ENCODE measurements at regions not wholly inside any gene's neighbourhood (a gene's known extent, or its start where the extent isn't known, plus 50 kb on each side); places are given as distances from the start of the nearest gene placed in this dataset.

- H3K9me3 ChIP-seq (ENCODE audit: control insufficient read depth, low read depth, low read length), result peaks cover 59% of the 10 kb centered on the region
Measured at GRCh38 chrX:145923376-145923775, 105.7 kb downstream of the SLITRK2 start.

More at GRCh38 chrX:145923376-145923775, 105.7 kb downstream of the SLITRK2 start:
- no peak overlapping the region for H3K23ac ChIP-seq (ENCODE audit: insufficient read length, low read depth, low read length)
- H3K4me2 ChIP-seq (ENCODE audit: insufficient read depth, insufficient read length, low read length), result no peak overlapping the region
- H3K4me1 ChIP-seq (ENCODE audit: insufficient read depth, low read length), result no peaks in the 10 kb centered on the region
- no peak overlapping the region for H3K9ac ChIP-seq (ENCODE audit: extremely low read depth, insufficient read length, low read length)
- H4K91ac ChIP-seq (ENCODE audit: insufficient read length, low read depth, low read length), result no peak overlapping the region
- no peak overlapping the region for H3K18ac ChIP-seq (ENCODE audit: insufficient read length, low read depth, low read length)
- H3K4me1 Mint-ChIP-seq, result no peaks in the 10 kb centered on the region
- H3K27ac ChIP-seq (ENCODE audit: insufficient read length, low read depth, low read length), result no peak overlapping the region
- H3K36me3 Mint-ChIP-seq (ENCODE audit: insufficient read depth in 1 of 3, low read depth in 3 of 3), result peaks cover 0 to 2% (median 0%) of the 10 kb centered on the region in 3 experiments; a peak in 1 of 7 replicates
- H3K4me3 Mint-ChIP-seq, result no peak overlapping the region
- H3K27ac Mint-ChIP-seq, result no peak overlapping the region
- H3K27me3 ChIP-seq (ENCODE audit: insufficient read depth, low read length), result no peaks in the 10 kb centered on the region
- H4K8ac ChIP-seq (replicated peaks; ENCODE audit: insufficient read length, low read depth, low read length), result no peak overlapping the region
- H2BK12ac ChIP-seq (ENCODE audit: insufficient read length, low read depth, low read length), result no peak overlapping the region
- no peak overlapping the region for H4K5ac ChIP-seq (ENCODE audit: insufficient read length, low read depth, low read length)
- H3K14ac ChIP-seq (ENCODE audit: insufficient read depth, low read length), result no peak overlapping the region
- no peak overlapping the region for H2AFZ ChIP-seq (ENCODE audit: low read length)
- no CpG with 5 or more reads among the region's 4 CpGs for WGBS (ENCODE audit: extremely low coverage, insufficient read length, low lambda C conversion rate)
- H2BK20ac ChIP-seq (ENCODE audit: low read depth, low read length, poor library complexity, severe bottlenecking), result no peak overlapping the region
- no peak overlapping the region for H2AK5ac ChIP-seq (ENCODE audit: insufficient read length, low read length)
- peak; percentile 49; the same call in 2 of the 3 replicates for TF ChIP-seq CTCF (conservative IDR thresholded peaks at IDR 0.05)
- no peaks in the 10 kb centered on the region for H3K79me1 ChIP-seq (ENCODE audit: insufficient read depth, low read depth, low read length, poor library complexity, severe bottlenecking)
- no peak overlapping the region for H3T11ph ChIP-seq (ENCODE audit: low read length)
- no peaks in the 10 kb centered on the region for H3K23me2 ChIP-seq (ENCODE audit: insufficient read length, low read depth, low read length, poor library complexity, severe bottlenecking)
- H3K79me2 ChIP-seq (ENCODE audit: insufficient read depth, low read length), result no peaks in the 10 kb centered on the region
- H3K4ac ChIP-seq (ENCODE audit: low read depth, low read length), result no peak overlapping the region
- H2BK5ac ChIP-seq (ENCODE audit: insufficient read length, low read length), result no peak overlapping the region
- H2BK120ac ChIP-seq (ENCODE audit: low read depth, low read length, poor library complexity, severe bottlenecking), result no peak overlapping the region
- peak; percentile 43 for DNase-seq
- H3K27me3 Mint-ChIP-seq (ENCODE audit: low read depth), result no peaks in the 10 kb centered on the region; the same call in 1 of the 2 replicates
- H3K56ac ChIP-seq (ENCODE audit: insufficient read length, low read depth, low read length), result no peak overlapping the region
- H3K9me3 Mint-ChIP-seq, result peaks cover 40 to 54% of the 10 kb centered on the region in 2 experiments
- H2BK15ac ChIP-seq (ENCODE audit: low read depth, low read length), result no peak overlapping the region
- no peaks in the 10 kb centered on the region for H4K20me1 ChIP-seq (ENCODE audit: control insufficient read depth, insufficient read depth, insufficient read length)

All from H9 (cell line).